ENCODE measurements at regions not wholly inside any gene's neighbourhood (a gene's known extent, or its start where the extent isn't known, plus 50 kb on each side); places are given as distances from the start of the nearest gene placed in this dataset.

- TF ChIP-seq CTCF (conservative IDR thresholded peaks at IDR 0.05; ENCODE audit: low read length) (no peak), EZH2phosphoT487 (IDR thresholded peaks at IDR 0.05; ENCODE audit: borderline replicate concordance) (no peak)
These were observed 128.8 kb downstream of the DHX35 start for GRCh38 chr20:39090906-39091305.
